GM19463 (cell line): ENCODE measurements at regions not wholly inside any gene's neighbourhood (a gene's known extent, or its start where the extent isn't known, plus 50 kb on each side); places are given as distances from the start of the nearest gene placed in this dataset.
"Not testable (repeated sequence)": the region's sequence is repeated elsewhere in the genome, so short reads cannot be mapped to it uniquely, and the experiment has no call there.

ENCODE experiments used
- ATAC-seq: cut with Tn5 transposase; IDR thresholded peaks from one replicate; pipeline ENCODE4 v1.9.1; 2021; ENCODE audit warnings: mild to moderate bottlenecking, moderate library complexity; ENCODE audit not compliant: unreplicated experiment

DNA sequence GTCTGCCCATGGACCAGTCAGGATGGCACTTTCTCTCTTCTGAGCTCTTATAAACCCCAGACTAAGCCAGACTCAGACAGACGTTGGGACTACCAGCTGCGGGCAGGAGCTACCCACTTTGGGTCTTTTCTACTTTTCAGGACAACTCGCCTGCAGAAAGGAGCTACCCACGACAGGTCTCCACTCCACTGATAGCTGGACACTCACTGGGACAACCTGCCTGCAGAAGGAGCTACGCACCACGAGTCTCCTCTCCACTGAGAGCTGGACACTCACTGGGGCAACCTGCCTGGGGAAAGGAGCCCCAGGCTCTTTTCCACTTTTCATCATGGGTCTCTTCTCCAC is 1440.2 kb upstream of the ACO1 start:
- no peak for ATAC-seq

DNA sequence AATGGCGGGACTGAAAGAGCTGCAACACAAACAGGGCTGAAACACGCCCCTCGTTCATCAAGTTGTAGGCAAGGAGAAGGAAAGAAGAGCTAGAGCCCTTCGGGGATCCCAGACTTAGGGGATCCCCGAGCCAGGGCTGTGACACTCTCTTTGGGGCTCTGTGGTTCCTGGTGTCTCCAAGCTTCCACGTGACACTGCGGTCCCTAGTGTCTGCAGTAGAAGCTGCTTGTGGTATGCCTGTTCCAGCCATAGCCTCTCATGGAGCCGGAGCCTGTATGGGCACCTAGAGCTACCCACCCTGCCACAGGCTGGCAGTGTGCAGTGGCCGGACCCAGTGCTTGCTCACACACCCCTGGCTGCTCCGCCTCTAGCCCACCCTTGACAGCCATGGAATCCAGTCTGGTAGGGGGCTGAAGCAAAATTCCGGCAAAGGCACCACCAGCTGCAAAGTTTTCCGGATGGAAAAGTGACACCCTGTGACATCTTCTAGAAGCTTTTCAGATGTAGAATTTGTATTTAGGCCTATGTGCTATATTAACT is 1439.6 kb upstream of the ACO1 start:
- no peak for ATAC-seq

DNA sequence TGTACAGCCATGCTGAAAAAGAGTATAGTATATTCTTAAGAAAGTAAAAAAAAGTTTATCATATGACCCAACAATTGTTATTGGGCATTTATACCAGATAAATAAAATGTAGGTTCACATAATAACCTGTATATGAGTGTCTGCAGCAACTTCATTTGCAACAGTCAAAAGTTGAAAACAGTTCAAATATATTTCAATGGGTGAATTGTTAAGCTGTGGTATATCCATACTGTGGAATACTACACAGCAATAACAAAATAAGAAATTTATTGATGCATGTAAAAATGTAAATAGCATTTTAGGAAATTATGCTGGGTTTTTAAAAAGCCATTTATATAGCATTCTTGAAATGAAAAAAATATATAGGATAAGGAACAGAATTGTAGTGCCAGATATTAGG is 1420.1 kb upstream of the ACO1 start:
- no peak for ATAC-seq

DNA sequence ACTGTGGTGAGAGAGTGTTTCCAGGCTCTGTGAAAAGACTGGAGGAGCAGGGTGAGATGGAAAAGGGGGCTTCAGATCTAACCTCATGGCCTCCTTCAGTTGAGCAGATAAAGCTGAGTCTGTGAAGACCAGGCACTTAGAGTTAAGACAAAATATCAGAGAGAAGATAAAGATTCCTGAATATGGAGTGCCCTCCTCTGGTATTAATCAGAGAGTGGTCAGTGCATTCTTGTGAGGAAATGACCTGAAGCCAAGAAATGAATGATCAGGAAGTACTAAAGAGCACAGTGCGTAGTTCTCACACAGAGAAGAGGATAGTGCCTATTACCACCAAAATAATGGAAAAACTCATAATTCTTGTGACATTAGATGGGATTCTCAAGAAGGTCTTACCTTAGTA is 1417.0 kb upstream of the ACO1 start:
- ATAC-seq: no peak

DNA sequence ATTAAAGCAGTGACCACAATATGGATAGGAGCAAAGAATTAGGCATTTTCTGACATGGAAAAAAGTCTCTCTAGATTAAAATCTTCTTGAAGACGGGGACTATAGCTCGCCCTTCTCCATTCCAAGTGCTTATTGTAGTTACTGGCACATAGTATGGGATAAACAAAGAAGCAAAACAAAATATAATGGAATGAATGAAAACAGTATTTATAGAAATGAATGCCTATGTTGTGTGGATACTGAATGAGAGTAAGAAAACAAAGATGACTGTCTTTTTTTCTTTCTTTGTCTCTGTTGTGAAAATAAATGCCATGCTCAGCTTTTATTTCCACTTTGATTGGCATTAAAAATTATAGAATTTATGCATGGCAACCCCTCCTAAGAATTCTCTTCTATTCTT is 1414.3 kb upstream of the ACO1 start:
- no peak for ATAC-seq

DNA sequence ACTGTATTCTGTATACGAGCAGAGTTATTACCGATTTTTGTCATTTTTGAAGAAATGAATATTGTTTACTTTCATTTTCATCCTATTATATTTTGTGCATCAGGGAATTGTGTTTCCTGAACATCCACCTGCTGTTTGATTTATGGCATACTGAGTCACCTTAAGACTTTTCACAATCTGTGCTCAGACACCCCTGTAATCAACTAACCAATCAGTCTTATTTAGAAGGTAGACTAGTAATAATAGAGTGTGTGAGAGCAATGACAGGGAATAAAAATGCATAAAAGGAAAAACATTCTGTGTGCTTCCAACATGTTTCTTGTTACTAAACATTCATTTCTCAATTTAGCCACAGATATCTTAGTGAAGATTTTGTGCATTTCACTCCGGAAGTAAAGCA is 1413.6 kb upstream of the ACO1 start:
- ATAC-seq: no peak

DNA sequence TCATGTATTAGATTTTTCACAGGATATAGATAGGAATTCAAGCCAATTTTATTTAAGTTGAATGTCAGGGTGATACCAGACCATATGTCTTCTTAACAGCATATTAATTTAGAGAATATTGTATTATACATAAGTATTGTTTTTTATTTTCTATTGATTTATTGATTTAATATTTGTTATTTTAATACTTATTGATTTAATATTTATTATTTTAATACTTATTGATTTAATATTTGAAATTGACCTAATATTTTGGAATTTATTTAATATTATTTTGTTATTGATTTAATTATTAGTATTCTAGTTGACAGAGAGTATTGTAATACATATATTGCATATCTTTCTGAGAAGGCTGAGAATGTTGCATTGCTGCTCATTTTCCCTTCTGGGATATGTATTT is 1411.8 kb upstream of the ACO1 start:
- ATAC-seq: no peak

DNA sequence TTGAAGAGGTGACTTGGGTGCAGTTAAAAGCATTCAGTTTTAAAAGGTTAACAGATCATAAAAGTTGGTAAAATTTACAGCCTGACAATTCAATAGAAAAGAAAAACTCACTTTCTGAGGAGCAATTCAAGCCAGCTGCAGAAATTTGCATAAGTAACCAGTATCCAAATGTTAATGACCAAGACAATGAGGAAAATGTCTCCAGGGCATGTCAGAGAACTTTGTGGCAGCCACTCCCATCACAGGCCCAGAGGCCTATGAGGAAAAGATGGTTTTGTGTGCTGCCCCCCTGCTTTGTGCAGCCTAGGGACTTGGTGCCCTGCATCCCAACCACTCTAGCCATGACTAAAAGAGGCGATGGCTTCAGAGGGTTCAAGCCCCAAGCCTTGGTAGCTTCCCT is 1406.5 kb upstream of the ACO1 start:
- ATAC-seq: no peak

DNA sequence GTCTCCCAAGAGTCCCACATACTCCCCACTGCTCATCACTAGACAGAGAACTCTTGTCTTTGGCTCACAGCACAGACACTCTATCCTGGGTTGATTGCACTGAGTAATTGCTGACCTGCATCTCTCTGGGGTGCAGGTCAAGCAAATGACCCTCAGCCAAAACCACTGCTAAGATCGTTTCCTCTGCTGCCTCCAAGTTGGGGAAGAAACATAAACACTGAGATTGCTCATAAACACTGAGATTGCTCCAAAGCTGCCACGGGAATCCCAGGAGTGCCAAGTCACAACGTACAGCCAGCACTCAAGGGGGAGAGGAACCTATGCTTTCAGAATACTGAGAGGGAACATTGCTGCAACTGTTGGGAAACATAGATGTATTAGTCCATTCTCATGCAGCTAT is 1402.1 kb upstream of the ACO1 start:
- no peak for ATAC-seq

DNA sequence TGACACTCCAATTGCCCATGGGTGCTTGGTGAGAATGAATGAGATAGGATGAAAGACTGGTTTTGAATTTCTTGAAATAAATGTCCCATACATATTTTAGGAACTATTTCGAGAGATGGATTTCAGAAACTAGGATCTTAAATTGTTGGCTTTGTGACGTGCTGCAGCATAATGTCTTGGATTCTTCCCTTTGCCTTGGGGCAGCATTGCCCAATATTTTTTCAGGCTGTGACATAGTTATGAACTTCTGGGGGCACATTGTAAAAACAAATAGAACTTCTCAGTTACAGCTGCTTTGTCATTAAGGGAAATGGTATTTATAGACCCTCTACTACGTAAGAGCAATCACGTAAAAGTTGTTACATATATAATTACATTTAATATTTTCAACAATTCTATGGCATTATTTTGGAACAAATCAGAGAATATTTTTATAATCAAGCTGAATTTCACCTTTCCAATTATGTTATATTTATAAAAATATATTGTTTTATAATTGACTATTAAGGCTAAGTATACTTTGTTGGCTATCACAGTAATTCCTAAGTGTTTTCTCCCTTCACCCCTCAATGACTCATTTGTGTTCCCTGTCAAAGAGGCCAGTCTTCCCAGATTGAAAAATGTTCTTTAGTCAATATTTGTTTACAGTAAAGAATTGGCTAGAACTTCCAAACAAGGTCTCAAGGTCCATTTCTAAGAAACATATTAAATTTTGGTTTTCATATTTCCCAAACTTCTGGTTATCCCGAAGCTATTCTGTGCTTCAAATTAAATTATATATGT is 1388.3 kb upstream of the ACO1 start:
- no peak for ATAC-seq

DNA sequence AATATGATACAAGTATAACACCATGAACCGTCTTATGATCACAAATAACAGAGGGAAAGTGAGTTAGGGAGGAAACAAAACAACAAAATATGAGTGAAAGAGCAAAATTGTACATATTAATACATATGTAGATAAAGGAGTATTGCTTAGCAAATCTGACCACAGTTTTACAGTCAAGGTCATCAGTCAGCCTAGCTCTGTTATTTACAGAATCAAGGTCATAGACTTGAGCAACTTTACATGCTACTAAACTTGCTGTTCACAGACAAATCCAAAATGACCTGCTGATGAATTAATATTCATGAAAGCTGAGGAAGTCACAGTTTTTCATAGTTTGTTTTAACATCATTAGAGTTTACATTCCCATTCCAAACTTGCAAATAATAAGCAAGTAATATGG is 1387.7 kb upstream of the ACO1 start:
- no peak for ATAC-seq

DNA sequence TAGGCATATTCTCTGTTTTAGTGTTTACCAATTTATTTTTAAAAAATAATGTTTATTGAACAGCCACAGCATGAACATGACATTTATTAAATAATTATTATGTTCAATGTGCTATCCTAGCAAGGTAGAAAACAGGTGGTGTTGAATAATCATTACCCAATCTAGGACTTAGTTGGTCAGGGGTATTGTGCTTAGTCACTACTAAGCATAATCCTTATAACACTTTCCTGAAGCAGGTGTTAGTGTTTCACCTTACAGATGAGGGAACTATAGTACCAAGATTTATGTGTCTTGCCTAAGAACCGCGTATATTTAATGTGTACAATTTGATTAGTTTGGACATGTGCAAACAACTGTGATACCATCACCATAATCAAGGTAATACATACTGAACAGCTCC is 1387.2 kb upstream of the ACO1 start:
- ATAC-seq: no peak

DNA sequence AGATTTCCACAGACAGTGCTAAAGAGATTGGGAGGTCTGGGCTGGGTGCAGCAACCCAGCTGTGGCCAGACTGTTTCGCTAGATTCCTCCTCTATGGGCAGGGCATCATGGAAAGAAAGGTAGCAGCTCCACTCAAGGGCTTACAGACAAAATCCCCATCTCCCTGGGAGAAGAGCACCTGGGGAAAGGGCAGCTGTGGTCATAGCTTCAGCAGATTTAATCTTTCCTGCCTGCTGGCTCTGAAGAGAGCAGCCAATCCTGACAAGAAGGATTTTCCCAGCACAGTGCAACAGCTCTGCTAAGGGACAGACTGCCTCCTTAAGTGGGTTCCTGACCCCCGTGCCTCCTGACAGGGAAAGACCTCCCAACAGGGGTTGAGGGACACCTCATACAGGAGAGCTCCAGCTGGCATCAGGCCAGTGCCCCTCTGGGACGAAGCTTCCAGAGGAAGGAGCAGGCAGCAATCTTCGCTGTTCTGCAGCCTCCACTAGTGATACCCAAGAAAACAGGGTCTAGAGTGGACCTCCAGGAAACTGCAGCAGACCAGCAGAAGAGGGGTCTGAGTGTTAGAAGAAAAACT is 1379.3 kb upstream of the ACO1 start:
- ATAC-seq: no peak

DNA sequence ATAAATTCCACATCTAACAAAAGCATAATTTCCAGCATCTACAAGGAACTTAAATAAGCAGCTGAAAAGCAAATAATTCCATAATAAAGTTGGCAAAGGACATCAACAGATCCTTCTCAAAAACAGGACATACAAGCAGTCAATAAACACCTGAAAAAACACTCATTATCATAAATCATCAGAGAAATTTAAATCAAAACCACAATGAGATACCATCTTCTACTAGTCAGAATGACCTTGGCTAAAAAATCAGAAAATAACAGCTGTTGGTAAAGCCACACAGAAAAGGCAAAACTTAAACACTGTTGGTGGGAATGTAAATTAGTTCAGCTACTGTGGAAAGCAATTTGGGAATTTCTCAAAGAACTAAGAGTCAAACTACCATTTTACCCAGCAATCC is 1371.1 kb upstream of the ACO1 start:
- no peak for ATAC-seq

DNA sequence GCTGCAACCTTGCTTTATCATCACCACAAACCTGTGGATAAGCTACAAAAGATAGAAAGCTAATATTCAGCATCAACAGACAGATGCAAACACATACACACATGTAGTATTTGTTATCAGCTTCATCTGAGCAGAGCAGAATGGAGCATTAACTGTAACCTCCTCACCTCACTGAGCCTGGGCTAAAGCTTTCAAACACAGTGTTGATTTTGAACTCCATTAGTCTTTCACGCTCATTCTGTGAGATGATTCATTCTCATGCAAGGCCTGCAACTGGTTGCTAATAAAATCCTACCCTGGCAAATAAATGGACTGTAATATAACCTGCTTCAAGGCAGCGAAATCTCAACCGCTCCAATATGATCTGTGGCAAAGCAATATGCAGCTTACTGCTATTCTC is 1360.6 kb upstream of the ACO1 start:
- ATAC-seq: no peak

DNA sequence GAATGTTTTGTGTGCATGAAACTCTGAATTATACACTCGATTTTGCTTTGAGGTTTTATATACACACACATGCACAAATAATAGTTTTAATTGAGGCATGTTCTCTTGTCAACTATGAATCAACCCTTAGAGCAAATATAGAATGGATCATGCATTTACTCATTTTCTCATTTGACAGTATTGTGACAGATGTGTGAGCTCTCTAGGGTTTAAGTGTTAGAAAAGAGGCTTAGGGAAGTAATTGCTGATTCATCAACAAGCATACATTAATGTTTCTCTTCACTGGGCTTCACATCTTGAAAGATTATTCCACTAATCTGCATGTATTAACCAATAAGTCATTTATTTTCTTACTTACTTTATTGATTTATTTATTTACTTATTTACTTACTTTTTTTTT is 1356.8 kb upstream of the ACO1 start:
- ATAC-seq: no peak

DNA sequence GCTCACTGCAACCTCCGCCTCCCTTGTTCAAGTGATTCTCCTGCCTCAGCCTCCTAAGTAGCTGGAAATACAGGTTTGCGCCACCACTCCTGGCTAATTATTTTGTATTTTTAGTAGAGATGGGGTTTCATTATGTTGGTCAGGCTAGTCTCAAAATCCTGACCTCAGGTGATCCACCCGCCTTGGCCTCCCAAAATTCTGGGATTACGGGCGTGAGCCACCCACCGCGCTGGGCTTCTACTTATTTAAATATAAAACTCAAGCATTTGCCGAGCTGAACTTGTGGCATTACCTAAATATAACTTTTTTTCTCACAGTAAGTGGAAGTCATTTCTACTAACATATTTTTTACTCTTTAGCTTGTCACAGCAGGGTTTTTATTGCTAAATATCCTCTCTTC is 1356.3 kb upstream of the ACO1 start:
- ATAC-seq: no peak

DNA sequence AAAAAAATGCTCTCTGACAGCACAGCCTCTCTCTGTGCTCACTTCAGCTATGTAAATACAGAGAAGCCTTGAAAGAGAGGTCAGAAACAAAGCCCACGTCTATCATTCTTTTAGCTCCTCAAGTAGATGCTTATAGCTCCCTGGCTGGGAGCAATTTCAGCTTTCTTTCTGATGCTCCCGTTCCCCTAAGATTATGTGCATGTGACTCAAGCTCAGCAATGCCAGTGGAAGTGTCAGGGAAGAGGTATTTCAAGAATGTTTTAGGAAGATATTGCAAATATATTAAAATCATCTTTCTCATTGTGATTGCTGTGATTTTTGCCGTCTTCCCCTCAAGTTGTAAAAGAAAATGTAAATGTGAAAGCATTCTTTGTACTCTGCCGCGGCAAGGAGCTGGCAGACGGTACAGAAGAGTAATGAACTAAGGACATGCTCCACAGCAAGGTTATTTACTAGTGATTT is 1353.7 kb upstream of the ACO1 start:
- ATAC-seq: no peak

DNA sequence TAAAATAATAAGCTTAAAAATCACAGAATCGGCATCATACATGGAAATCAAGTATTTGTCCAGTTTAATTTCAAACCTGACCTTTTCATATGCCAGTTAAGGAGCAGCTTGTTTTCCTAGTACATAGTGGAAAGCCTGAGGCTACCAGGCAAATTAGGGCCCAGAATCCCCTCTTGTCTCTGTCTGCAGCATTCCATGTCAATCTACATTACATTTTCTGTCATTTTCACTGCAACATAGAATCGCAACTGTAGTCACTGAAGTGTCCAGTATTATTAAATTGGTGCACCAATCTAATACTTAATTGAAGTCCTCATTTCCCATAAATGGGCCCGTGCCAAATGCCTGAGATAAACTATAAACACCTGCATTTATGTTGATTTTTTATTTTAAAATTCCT is 1352.2 kb upstream of the ACO1 start:
- no peak for ATAC-seq

DNA sequence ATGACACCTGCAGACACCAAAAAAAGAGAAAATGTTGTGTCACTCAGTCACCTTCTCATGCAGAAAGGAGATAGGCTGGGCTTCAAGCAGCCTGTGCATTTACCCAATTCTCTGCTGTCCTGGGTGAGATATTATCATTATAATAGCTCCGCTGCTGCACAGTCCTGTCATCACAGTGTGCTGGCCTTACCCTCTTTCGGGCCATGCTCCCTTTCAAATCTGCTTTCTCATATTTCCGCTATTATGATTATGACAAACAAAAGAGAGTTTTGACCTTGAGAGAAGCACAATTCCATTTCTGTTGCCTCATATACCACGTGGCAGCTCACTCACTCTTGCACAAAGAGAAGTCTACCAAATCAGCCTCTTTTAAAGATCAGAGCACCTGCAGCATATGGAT is 1350.1 kb upstream of the ACO1 start:
- no peak for ATAC-seq

DNA sequence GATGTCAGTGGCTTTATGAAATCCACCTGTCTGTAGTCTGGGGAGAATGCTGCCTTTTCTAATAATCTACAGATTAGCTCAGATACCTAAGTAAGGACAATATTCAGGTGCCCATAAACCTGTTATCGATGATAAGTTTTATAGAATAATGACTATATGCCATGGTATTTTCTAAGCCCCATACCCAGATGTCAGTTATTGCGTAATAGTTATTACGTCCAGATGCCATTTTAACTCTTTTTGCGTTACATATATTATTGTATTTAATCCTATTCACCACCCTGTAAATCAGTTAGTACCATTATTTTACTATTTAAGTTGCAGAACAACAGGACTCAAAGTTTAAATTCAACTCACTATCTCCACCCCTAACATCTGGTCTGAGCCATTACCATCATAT is 1343.9 kb upstream of the ACO1 start:
- no peak for ATAC-seq

DNA sequence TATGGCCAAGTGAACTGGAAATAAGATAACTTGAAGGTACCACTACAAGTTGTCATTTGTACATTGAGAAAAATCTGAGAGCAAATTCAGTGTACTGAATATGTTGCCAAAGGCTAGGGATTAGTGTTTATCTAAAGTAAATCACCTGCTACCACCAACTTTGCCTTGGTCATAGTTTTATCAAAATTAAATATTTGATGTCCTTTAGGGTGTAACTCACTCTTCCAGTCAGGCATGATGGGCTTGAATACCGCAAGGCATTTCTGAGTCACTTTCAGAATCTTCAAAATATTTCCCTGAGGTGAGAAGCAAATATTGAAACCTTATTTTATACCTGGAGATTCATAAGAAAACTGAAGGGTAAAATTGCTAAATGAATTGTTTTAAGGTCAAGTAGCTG is 1338.6 kb upstream of the ACO1 start:
- ATAC-seq: no peak

DNA sequence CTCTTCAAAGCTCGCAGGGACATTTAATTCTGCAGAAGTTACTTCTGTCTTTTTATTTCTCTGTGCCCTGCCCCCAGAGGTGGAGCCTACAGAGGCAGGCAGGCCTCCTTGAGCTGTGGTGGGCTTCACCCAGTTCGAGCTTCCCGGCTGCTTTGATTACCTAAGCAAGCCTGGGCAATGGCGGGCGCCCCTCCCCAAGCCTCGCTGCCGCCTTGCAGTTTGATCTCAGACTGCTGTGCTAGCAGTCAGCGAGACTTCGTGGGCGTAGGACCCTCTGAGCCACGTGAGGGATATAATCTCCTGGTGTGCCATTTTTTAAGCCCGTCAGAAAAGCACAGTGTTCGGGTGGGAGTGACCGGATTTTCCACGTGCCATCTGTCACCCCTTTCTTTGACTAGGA is 1322.9 kb upstream of the ACO1 start:
- ATAC-seq: not testable (repeated sequence)
